Adipocyte (in vitro differentiated cells): ENCODE measurements at regions not wholly inside any gene's neighbourhood (a gene's known extent, or its start where the extent isn't known, plus 50 kb on each side); places are given as distances from the start of the nearest gene placed in this dataset.

Source experiments
- DNase-seq: peaks from one replicate; pipeline ENCODE4 v3.0.0-alpha.2; 2015; ENCODE audit warnings: low read depth
- H3K27me3 ChIP-seq: replicated peaks from 2 replicates; pipeline ENCODE4 v1.7.0; 2013; ENCODE audit warnings: mild to moderate bottlenecking, low read length, moderate library complexity; ENCODE audit not compliant: control insufficient read depth, insufficient read depth
- H3K36me3 ChIP-seq: 2 replicates; pipeline ENCODE4 v1.7.0; 2013; ENCODE audit warnings: low read length, mild to moderate bottlenecking, moderate library complexity; ENCODE audit not compliant: control insufficient read depth, insufficient read depth, severe bottlenecking
- H3K4me1 ChIP-seq: 2 replicates; pipeline ENCODE4 v1.7.0; 2013; ENCODE audit warnings: mild to moderate bottlenecking, low read length, moderate library complexity; ENCODE audit not compliant: control insufficient read depth, insufficient read depth
- H3K4me3 ChIP-seq: 2 replicates; pipeline ENCODE4 v1.7.0; 2013; ENCODE audit warnings: mild to moderate bottlenecking, low read length, moderate library complexity
- H3K9ac ChIP-seq: 2 replicates; pipeline ENCODE4 v1.7.0; 2013; ENCODE audit warnings: mild to moderate bottlenecking, low read length, moderate library complexity
- H3K9me3 ChIP-seq: 2 replicates; pipeline ENCODE4 v1.7.0; 2013; ENCODE audit warnings: mild to moderate bottlenecking, low read length, moderate library complexity; ENCODE audit not compliant: control insufficient read depth

GRCh38 chr1:4309676-4310320 is 344.6 kb upstream of the AJAP1 start:
- Histone ChIP-seq H3K9me3 (no peaks in the 10 kb centered on the region), H3K9ac (no peak overlapping the region), H3K27me3 (no peaks in the 10 kb centered on the region), H3K4me1 (no peaks in the 10 kb centered on the region), H3K4me3 (no peak overlapping the region), H3K36me3 (no peaks in the 10 kb centered on the region)
- DNase-seq, result no peak

GRCh38 chr1:4310396-4310923 is 343.9 kb upstream of the AJAP1 start:
- no peak overlapping the region for H3K4me3 ChIP-seq
- no peak for DNase-seq

GRCh38 chr1:4312024-4312423 is 342.4 kb upstream of the AJAP1 start:
- no peak for DNase-seq
- Histone ChIP-seq H3K9ac (no peak overlapping the region), H3K9me3 (peaks cover 9% of the 10 kb centered on the region), H3K4me1 (no peaks in the 10 kb centered on the region), H3K27me3 (no peaks in the 10 kb centered on the region), H3K36me3 (no peaks in the 10 kb centered on the region), H3K4me3 (no peak overlapping the region)

More at GRCh38 chr1:4310396-4310923, 343.9 kb upstream of the AJAP1 start:
- Histone ChIP-seq H3K4me1 (no peaks in the 10 kb centered on the region), H3K27me3 (no peaks in the 10 kb centered on the region), H3K9ac (no peak overlapping the region), H3K36me3 (no peaks in the 10 kb centered on the region), H3K9me3 (peaks cover 2% of the 10 kb centered on the region)

GRCh38 chr1:4315202-4315601 is 339.2 kb upstream of the AJAP1 start:
- H3K36me3 ChIP-seq, result no peaks in the 10 kb centered on the region
- no peak for DNase-seq
- H3K9me3 ChIP-seq, result peaks cover 9% of the 10 kb centered on the region
- H3K4me3 ChIP-seq, result no peak overlapping the region
- no peaks in the 10 kb centered on the region for H3K27me3 ChIP-seq
- no peaks in the 10 kb centered on the region for H3K4me1 ChIP-seq
- no peak overlapping the region for H3K9ac ChIP-seq

- no peak for DNase-seq
These were observed 337.2 kb upstream of the AJAP1 start for GRCh38 chr1:4317207-4317606.

GRCh38 chr1:4318720-4319119 is 335.7 kb upstream of the AJAP1 start:
- no peaks in the 10 kb centered on the region for H3K27me3 ChIP-seq
- no peak for DNase-seq
- H3K4me1 ChIP-seq, result no peaks in the 10 kb centered on the region
- H3K4me3 ChIP-seq, result no peak overlapping the region
- H3K9ac ChIP-seq, result no peak overlapping the region
- peaks cover 9% of the 10 kb centered on the region for H3K9me3 ChIP-seq
- no peaks in the 10 kb centered on the region for H3K36me3 ChIP-seq

More at GRCh38 chr1:4317207-4317606, 337.2 kb upstream of the AJAP1 start:
- Histone ChIP-seq H3K4me1 (no peaks in the 10 kb centered on the region), H3K36me3 (no peaks in the 10 kb centered on the region), H3K27me3 (no peaks in the 10 kb centered on the region), H3K9me3 (peaks cover 9% of the 10 kb centered on the region), H3K4me3 (no peak overlapping the region), H3K9ac (no peak overlapping the region)

- Histone ChIP-seq H3K4me1 (no peaks in the 10 kb centered on the region), H3K9ac (no peak overlapping the region), H3K36me3 (no peaks in the 10 kb centered on the region), H3K9me3 (peaks cover 9% of the 10 kb centered on the region), H3K4me3 (no peak overlapping the region), H3K27me3 (no peaks in the 10 kb centered on the region)
- DNase-seq, result no peak
These were observed 334.9 kb upstream of the AJAP1 start for GRCh38 chr1:4319496-4319895.

- H3K9ac ChIP-seq, result no peak overlapping the region
- DNase-seq, result no peak
- no peaks in the 10 kb centered on the region for H3K27me3 ChIP-seq
- H3K4me1 ChIP-seq, result no peaks in the 10 kb centered on the region
- no peaks in the 10 kb centered on the region for H3K9me3 ChIP-seq
- no peak overlapping the region for H3K4me3 ChIP-seq
- no peaks in the 10 kb centered on the region for H3K36me3 ChIP-seq
These were observed 331.5 kb upstream of the AJAP1 start for GRCh38 chr1:4322881-4323280.

GRCh38 chr1:4323309-4323708 is 331.1 kb upstream of the AJAP1 start:
- Histone ChIP-seq H3K4me3 (no peak overlapping the region), H3K9me3 (no peaks in the 10 kb centered on the region), H3K36me3 (no peaks in the 10 kb centered on the region), H3K4me1 (no peaks in the 10 kb centered on the region), H3K27me3 (no peaks in the 10 kb centered on the region), H3K9ac (no peak overlapping the region)
- no peak for DNase-seq

- H3K27me3 ChIP-seq, result no peaks in the 10 kb centered on the region
- H3K9ac ChIP-seq, result no peak overlapping the region
- no peaks in the 10 kb centered on the region for H3K4me1 ChIP-seq
- H3K9me3 ChIP-seq, result no peaks in the 10 kb centered on the region
- no peaks in the 10 kb centered on the region for H3K36me3 ChIP-seq
- H3K4me3 ChIP-seq, result no peak overlapping the region
- DNase-seq, result no peak
These were observed 329.9 kb upstream of the AJAP1 start for GRCh38 chr1:4324525-4324924.

- H3K36me3 ChIP-seq, result no peaks in the 10 kb centered on the region
- DNase-seq, result no peak
These were observed 327.3 kb upstream of the AJAP1 start for GRCh38 chr1:4327142-4327541.

More at GRCh38 chr1:4327142-4327541, 327.3 kb upstream of the AJAP1 start:
- H3K9ac ChIP-seq, result no peak overlapping the region
- H3K27me3 ChIP-seq, result no peaks in the 10 kb centered on the region
- no peak overlapping the region for H3K4me3 ChIP-seq
- no peaks in the 10 kb centered on the region for H3K9me3 ChIP-seq
- H3K4me1 ChIP-seq, result no peaks in the 10 kb centered on the region
